ENCODE measurements at regions not wholly inside any gene's neighbourhood (a gene's known extent, or its start where the extent isn't known, plus 50 kb on each side); places are given as distances from the start of the nearest gene placed in this dataset.
"Not testable (repeated sequence)": the region's sequence is repeated elsewhere in the genome, so short reads cannot be mapped to it uniquely, and the experiment has no call there.

- no peak for DNase-seq (ENCODE audit: extremely low read depth, low read depth)
- no peak for TF ChIP-seq CTCF (IDR thresholded peaks at IDR 0.05; ENCODE audit: low read depth, low read length, missing control alignments)
- H3K4me3 ChIP-seq (replicated peaks; ENCODE audit: low read depth, low read length): no peak overlapping the region
Observed at GRCh38 chr5:16283791-16284190, 104.2 kb upstream of the MARCHF11 start.

GRCh38 chr5:16276859-16277258 lies 97.3 kb upstream of the MARCHF11 start:
- H3K4me3 ChIP-seq (replicated peaks; ENCODE audit: low read depth, low read length); DNase-seq (ENCODE audit: extremely low read depth, low read depth): not testable (repeated sequence)

- H3K4me3 ChIP-seq (replicated peaks; ENCODE audit: low read depth, low read length): no peak overlapping the region
- TF ChIP-seq CTCF (IDR thresholded peaks at IDR 0.05; ENCODE audit: low read depth, low read length, missing control alignments): no peak
- no peak for DNase-seq (ENCODE audit: extremely low read depth, low read depth)
Observed at GRCh38 chr5:16271851-16272250, 92.3 kb upstream of the MARCHF11 start.

- TF ChIP-seq CTCF (IDR thresholded peaks at IDR 0.05; ENCODE audit: low read depth, low read length, missing control alignments): no peak
- H3K4me3 ChIP-seq (replicated peaks; ENCODE audit: low read depth, low read length): no peak overlapping the region
- DNase-seq (ENCODE audit: extremely low read depth, low read depth): no peak
Observed at GRCh38 chr5:16265141-16265540, 85.5 kb upstream of the MARCHF11 start.

GRCh38 chr5:16260000-16260399 lies 80.4 kb upstream of the MARCHF11 start:
- DNase-seq (ENCODE audit: extremely low read depth, low read depth): no peak
- no peak overlapping the region for H3K4me3 ChIP-seq (replicated peaks; ENCODE audit: low read depth, low read length)
- TF ChIP-seq CTCF (IDR thresholded peaks at IDR 0.05; ENCODE audit: low read depth, low read length, missing control alignments): no peak

- H3K4me3 ChIP-seq (replicated peaks; ENCODE audit: low read depth, low read length): no peak overlapping the region
- no peak for DNase-seq (ENCODE audit: extremely low read depth, low read depth)
- TF ChIP-seq CTCF (IDR thresholded peaks at IDR 0.05; ENCODE audit: low read depth, low read length, missing control alignments): no peak
Observed at GRCh38 chr5:16253856-16254255, 74.3 kb upstream of the MARCHF11 start.

GRCh38 chr5:16245956-16246355 lies 66.4 kb upstream of the MARCHF11 start:
- no peak overlapping the region for H3K4me3 ChIP-seq (replicated peaks; ENCODE audit: low read depth, low read length)
- TF ChIP-seq CTCF (IDR thresholded peaks at IDR 0.05; ENCODE audit: low read depth, low read length, missing control alignments): no peak
- no peak for DNase-seq (ENCODE audit: extremely low read depth, low read depth)

Data from HFF-Myc (cell line).